OCI-LY1 (cell line): ENCODE measurements at regions not wholly inside any gene's neighbourhood (a gene's known extent, or its start where the extent isn't known, plus 50 kb on each side); places are given as distances from the start of the nearest gene placed in this dataset.
A peak's percentile ranks its signal among the peaks of the same experiment; 100 is the strongest.

Source experiments
- H2AFZ ChIP-seq: fragments of 200-600 bp; sonication (generic), shearing (Covaris generic); 2 replicates; pipeline ENCODE4 v1.6.0; 2014; ENCODE audit warnings: antibody characterized with exemption, mild to moderate bottlenecking, low read length
- H3F3A ChIP-seq: fragments of 200-600 bp; sonication (generic), shearing (Covaris generic); 2 replicates; pipeline ENCODE4 v1.6.0; 2014; ENCODE audit warnings: mild to moderate bottlenecking, antibody characterized with exemption, low read length, moderate library complexity; ENCODE audit not compliant: insufficient read depth
- H3K27ac ChIP-seq: fragments of 200-600 bp; sonication (generic); 2 replicates; pipeline ENCODE4 v1.5.1; 2014; ENCODE audit warnings: low read length, mixed run types, mild to moderate bottlenecking, low read depth; ENCODE audit not compliant: poor library complexity, severe bottlenecking
- H3K27me3 ChIP-seq: fragments of 200-600 bp; sonication (generic); 2 replicates; pipeline ENCODE4 v1.6.0; 2014; ENCODE audit warnings: antibody characterized with exemption, mild to moderate bottlenecking, low read length, moderate library complexity; ENCODE audit not compliant: insufficient read depth
- H3K36me3 ChIP-seq: fragments of 200-600 bp; sonication (generic); 2 replicates; pipeline ENCODE4 v1.6.1; 2014; ENCODE audit warnings: mild to moderate bottlenecking, antibody characterized with exemption, low read length, moderate library complexity, mixed read lengths; ENCODE audit not compliant: insufficient read depth
- H3K4me1 ChIP-seq: fragments of 200-600 bp; sonication (generic); 2 replicates; pipeline ENCODE4 v1.5.1; 2014; ENCODE audit warnings: mild to moderate bottlenecking, low read length, moderate library complexity; ENCODE audit not compliant: insufficient read depth, severe bottlenecking
- H3K4me2 ChIP-seq: fragments of 200-600 bp; sonication (generic), shearing (Covaris generic); 2 replicates; pipeline ENCODE4 v1.6.1; 2014; ENCODE audit warnings: low read length
- H3K4me3 ChIP-seq: fragments of 200-600 bp; sonication (generic); 2 replicates; pipeline ENCODE4 v1.5.1; 2014; ENCODE audit warnings: low read length, low read depth, mild to moderate bottlenecking, mixed read lengths; ENCODE audit not compliant: poor library complexity, severe bottlenecking
- H3K79me2 ChIP-seq: fragments of 200-600 bp; shearing (Covaris generic); 2 replicates; pipeline ENCODE4 v1.6.1; 2016; ENCODE audit warnings: mixed run types, low read length, mixed read lengths; ENCODE audit not compliant: insufficient read depth
- H3K9ac ChIP-seq: fragments of 200-600 bp; sonication (generic), shearing (Covaris generic); 2 replicates; pipeline ENCODE4 v1.6.1; 2014; ENCODE audit warnings: mild to moderate bottlenecking, low read length, mixed read lengths
- H3K9me2 ChIP-seq: fragments of 200-600 bp; sonication (generic), shearing (Covaris generic); 2 replicates; pipeline ENCODE4 v1.6.1; 2014; ENCODE audit warnings: low read depth, mild to moderate bottlenecking, low read length, mixed read lengths
- H3K9me3 ChIP-seq: fragments of 200-600 bp; shearing (Covaris generic); 2 replicates; pipeline ENCODE4 v1.6.1; 2014; ENCODE audit warnings: low read length, mixed read lengths
- H4K20me1 ChIP-seq: fragments of 200-600 bp; sonication (generic), shearing (Covaris generic); 2 replicates; pipeline ENCODE4 v1.6.0; 2016; ENCODE audit warnings: mild to moderate bottlenecking, low read length; ENCODE audit not compliant: insufficient read depth
- CTCF ChIP-seq: fragments of 200-600 bp; sonication (generic), shearing (Covaris generic); IDR thresholded peaks from 2 replicates; pipeline ENCODE4 v1.5.1; 2017; ENCODE audit warnings: mild to moderate bottlenecking, antibody characterized with exemption, low read length, moderate library complexity, mixed read lengths
- EZH2 ChIP-seq: fragments of 200-600 bp; sonication (generic), shearing (Covaris generic); IDR thresholded peaks from 2 replicates; pipeline ENCODE4 v1.8.0; 2017; ENCODE audit warnings: borderline replicate concordance, mixed run types, mild to moderate bottlenecking, antibody characterized with exemption, low read length, moderate library complexity, mixed read lengths

GRCh38 chr3:187518207-187518606, 150.0 kb downstream of the RTP4 start:
- H3K9ac ChIP-seq: no peak overlapping the region

GRCh38 chr3:187516446-187517185, 148.4 kb downstream of the RTP4 start:
- Histone ChIP-seq H3K4me1 (peaks cover 36% of the 10 kb centered on the region), H3K36me3 (no peaks in the 10 kb centered on the region), H3K27ac (no peak overlapping the region), H3K9me3 (0 out of 2 replicates have a peak, but pooled peaks cover 5% of the 10 kb centered on the region), H3K9ac (no peak overlapping the region), H3K4me3 (no peak overlapping the region), H3F3A (no peaks in the 10 kb centered on the region), H2AFZ (no peak overlapping the region), H3K79me2 (no peaks in the 10 kb centered on the region), H3K27me3 (no peaks in the 10 kb centered on the region), H3K4me2 (no peak overlapping the region), H4K20me1 (no peaks in the 10 kb centered on the region), H3K9me2 (no peaks in the 10 kb centered on the region)
- TF ChIP-seq EZH2: no peak
- no peak for TF ChIP-seq CTCF

More at GRCh38 chr3:187518207-187518606, 150.0 kb downstream of the RTP4 start:
- Histone ChIP-seq H3K4me2 (0 out of 2 replicates have a peak overlapping the region, but pooled peaks have one; percentile 27), H3K4me3 (no peak overlapping the region), H3K4me1 (peaks cover 52% of the 10 kb centered on the region), H3K27ac (peak overlapping the region; percentile 92), H3K79me2 (no peaks in the 10 kb centered on the region), H2AFZ (no peak overlapping the region), H3K9me2 (no peaks in the 10 kb centered on the region), H3K36me3 (no peaks in the 10 kb centered on the region), H3F3A (no peaks in the 10 kb centered on the region), H4K20me1 (no peaks in the 10 kb centered on the region), H3K9me3 (no peaks in the 10 kb centered on the region), H3K27me3 (no peaks in the 10 kb centered on the region)
- TF ChIP-seq CTCF (no peak), EZH2 (no peak)

GRCh38 chr3:187507905-187508304, 139.7 kb downstream of the RTP4 start:
- no peaks in the 10 kb centered on the region for H3K79me2 ChIP-seq
- no peaks in the 10 kb centered on the region for H3K27me3 ChIP-seq
- H3K9ac ChIP-seq: no peak overlapping the region
- no peaks in the 10 kb centered on the region for H3F3A ChIP-seq
- 0 out of 2 replicates have a peak, but pooled peaks cover 6% of the 10 kb centered on the region for H3K9me3 ChIP-seq
- H4K20me1 ChIP-seq: no peaks in the 10 kb centered on the region
- no peak for TF ChIP-seq CTCF
- no peak for TF ChIP-seq EZH2
- H3K9me2 ChIP-seq: no peaks in the 10 kb centered on the region
- H3K4me2 ChIP-seq: no peak overlapping the region
- H3K4me1 ChIP-seq: peaks cover 19% of the 10 kb centered on the region
- H3K36me3 ChIP-seq: no peaks in the 10 kb centered on the region
- no peak overlapping the region for H3K27ac ChIP-seq
- no peak overlapping the region for H3K4me3 ChIP-seq
- H2AFZ ChIP-seq: no peak overlapping the region
